IMR-90 (cell line): ENCODE measurements at regions not wholly inside any gene's neighbourhood (a gene's known extent, or its start where the extent isn't known, plus 50 kb on each side); places are given as distances from the start of the nearest gene placed in this dataset.

Source experiments
- BHLHE40 ChIP-seq: fragments of 150-350 bp; IDR thresholded peaks from 2 replicates; pipeline ENCODE4 v1.6.1; 2016; ENCODE audit warnings: mild to moderate bottlenecking, low read depth, low read length
- CTCF ChIP-seq: conservative IDR thresholded peaks from 2 replicates; pipeline ENCODE4 v1.5.1; 2012; ENCODE audit warnings: mild to moderate bottlenecking, low read depth, low read length, improper control_type of control experiment
- FOS ChIP-seq: fragments of 150-350 bp; IDR thresholded peaks from 2 replicates; pipeline ENCODE4 v1.6.1; 2016; ENCODE audit warnings: low read depth, low read length
- MAZ ChIP-seq: IDR thresholded peaks from 2 replicates; pipeline ENCODE4 v1.6.1; 2012; ENCODE audit warnings: low read depth, mild to moderate bottlenecking, low read length, improper control_type of control experiment, moderate library complexity, borderline replicate concordance
- NFE2L2 ChIP-seq: fragments of 150-350 bp; IDR thresholded peaks from 2 replicates; pipeline ENCODE4 v1.6.1; 2016; ENCODE audit warnings: low read depth, mild to moderate bottlenecking, low read length

GRCh38 chr5:68367287-68367686, 151.7 kb downstream of the PIK3R1 start:
- TF ChIP-seq CTCF (no peak), MAZ (no peak), FOS (no peak), BHLHE40 (no peak), NFE2L2 (no peak)
